ENCODE measurements at regions not wholly inside any gene's neighbourhood (a gene's known extent, or its start where the extent isn't known, plus 50 kb on each side); places are given as distances from the start of the nearest gene placed in this dataset.
"Not testable (repeated sequence)": the region's sequence is repeated elsewhere in the genome, so short reads cannot be mapped to it uniquely, and the experiment has no call there.

DNA sequence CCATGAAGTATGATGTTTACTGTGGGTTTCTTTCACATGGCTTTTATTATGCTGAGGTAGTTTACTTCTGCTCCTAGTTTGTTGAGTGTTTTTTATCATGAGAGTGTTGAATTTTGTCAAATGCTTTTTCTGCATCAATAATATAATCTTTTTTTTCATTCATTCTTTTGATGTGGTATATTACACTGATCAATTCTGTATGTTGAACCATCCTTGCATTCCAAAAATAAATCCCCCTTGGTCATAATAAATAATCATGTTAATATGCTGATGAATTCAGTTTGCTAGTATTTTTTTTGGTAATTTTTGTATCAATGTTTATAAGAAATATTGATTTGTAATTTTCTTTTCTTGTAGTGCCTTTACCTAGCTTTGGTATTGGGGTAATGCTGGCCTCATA, 97.9 kb upstream of the ZNF648 start:
- Histone ChIP-seq H3K9ac (ENCODE audit: low read length) (no peak overlapping the region), H3K4me3 (replicated peaks in 1 of 2; ENCODE audit: low read depth in 1 of 2, low read length in 2 of 2) (no peak overlapping the region), H2AFZ (ENCODE audit: low read depth, low read length, poor library complexity, severe bottlenecking) (no peak overlapping the region), H3K27ac (ENCODE audit: low read depth, low read length) (no peak overlapping the region), H4K20me1 (ENCODE audit: insufficient read depth) (no peaks in the 10 kb centered on the region), H3K9me2 (ENCODE audit: insufficient read depth) (no peaks in the 10 kb centered on the region), H3K36me3 (ENCODE audit: control insufficient read depth in 1 of 2, insufficient read depth in 2 of 2, low read length in 2 of 2) (no peaks in the 10 kb centered on the region), H3K4me1 (ENCODE audit: control insufficient read depth in 1 of 2, insufficient read depth in 2 of 2, low read length in 2 of 2) (no peaks in the 10 kb centered on the region), H3K4me2 (ENCODE audit: low read length) (no peak overlapping the region), H3K27me3 (ENCODE audit: insufficient read depth, low read length) (no peaks in the 10 kb centered on the region), H3K9me3 (ENCODE audit: control insufficient read depth in 1 of 2, insufficient read depth in 1 of 2, low read depth in 1 of 2, low read length in 2 of 2) (no peaks in the 10 kb centered on the region), H3K79me2 (ENCODE audit: insufficient read depth, low read length) (no peaks in the 10 kb centered on the region)
- ChIA-PET POLR2A (no interaction called here), RAD21 (ENCODE audit: low non-redundant PET in 1 of 2, low total read pairs in 2 of 2, uncharacterized antibody in 2 of 2, unreplicated experiment in 2 of 2) (no interaction called here), CTCF (no interaction called here)
- intact Hi-C loops (cut with micrococcal nuclease) = no loop called here
- DNase-seq (ENCODE audit: low read depth, low spot score) = no peak
- BruUV-seq (replicated peaks) = no TSS peak
- ATAC-seq = no peak
- TF ChIP-seq SP1 (IDR thresholded peaks at IDR 0.05; ENCODE audit: low read depth) (no peak), ELF1 (IDR thresholded peaks at IDR 0.05; ENCODE audit: borderline replicate concordance, low read depth) (no peak), EZH2phosphoT487 (IDR thresholded peaks at IDR 0.05; ENCODE audit: borderline replicate concordance) (no peak), ZFX (IDR thresholded peaks at IDR 0.05) (no peak), EGR1 (IDR thresholded peaks at IDR 0.05; ENCODE audit: low read depth) (no peak), POLR2AphosphoS5 (IDR thresholded peaks at IDR 0.05; ENCODE audit: low read depth, low read length) (no peak), POLR2A (IDR thresholded peaks at IDR 0.05; ENCODE audit: borderline replicate concordance, extremely low read depth, insufficient read depth, insufficient read length) (no peak), SRF (IDR thresholded peaks at IDR 0.05; ENCODE audit: low read depth) (no peak), ATF3 (IDR thresholded peaks at IDR 0.05) (no peak), SIN3A (IDR thresholded peaks at IDR 0.05; ENCODE audit: low read depth) (no peak), CEBPB (IDR thresholded peaks at IDR 0.05; ENCODE audit: low read depth) (no peak), TCF7L2 (IDR thresholded peaks at IDR 0.05; ENCODE audit: borderline replicate concordance, extremely low read depth, insufficient read depth, insufficient read length) (no peak), RAD21 (IDR thresholded peaks at IDR 0.05; ENCODE audit: low read depth) (no peak)
- TF ChIP-seq, protein P1, sequence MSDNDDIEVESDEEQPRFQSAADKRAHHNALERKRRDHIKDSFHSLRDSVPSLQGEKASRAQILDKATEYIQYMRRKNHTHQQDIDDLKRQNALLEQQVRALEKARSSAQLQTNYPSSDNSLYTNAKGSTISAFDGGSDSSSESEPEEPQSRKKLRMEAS (IDR thresholded peaks at IDR 0.05) = no peak

DNA sequence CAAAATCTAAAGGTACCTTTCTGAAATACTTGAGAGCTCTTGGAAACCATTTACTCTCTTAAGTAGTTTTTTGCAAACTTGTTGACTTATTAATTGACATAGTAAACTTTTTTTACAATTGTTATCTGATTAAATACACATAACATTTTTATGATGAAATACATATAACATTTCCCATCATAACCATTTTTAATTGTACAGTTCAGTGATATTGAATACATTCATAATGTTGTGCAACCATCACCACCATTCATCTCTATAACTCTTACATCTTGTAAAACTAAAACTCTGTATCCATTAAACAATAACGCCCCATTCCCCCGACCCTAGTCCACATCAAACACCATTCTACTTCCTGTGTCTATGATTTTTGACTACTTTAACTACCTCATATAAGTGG, 95.7 kb upstream of the ZNF648 start:
- ATAC-seq = no peak
- Histone ChIP-seq H3K79me2 (ENCODE audit: insufficient read depth, low read length) (no peaks in the 10 kb centered on the region), H2AFZ (ENCODE audit: low read depth, low read length, poor library complexity, severe bottlenecking) (no peak overlapping the region), H3K4me1 (ENCODE audit: control insufficient read depth in 1 of 2, insufficient read depth in 2 of 2, low read length in 2 of 2) (no peaks in the 10 kb centered on the region), H3K27me3 (ENCODE audit: insufficient read depth, low read length) (no peaks in the 10 kb centered on the region), H3K36me3 (ENCODE audit: control insufficient read depth in 1 of 2, insufficient read depth in 2 of 2, low read length in 2 of 2) (no peaks in the 10 kb centered on the region), H3K27ac (ENCODE audit: low read depth, low read length) (no peak overlapping the region), H3K4me2 (ENCODE audit: low read length) (no peak overlapping the region), H3K9me2 (ENCODE audit: insufficient read depth) (no peaks in the 10 kb centered on the region), H3K4me3 (replicated peaks in 1 of 2; ENCODE audit: low read depth in 1 of 2, low read length in 2 of 2) (no peak overlapping the region), H4K20me1 (ENCODE audit: insufficient read depth) (no peaks in the 10 kb centered on the region), H3K9me3 (ENCODE audit: control insufficient read depth in 1 of 2, insufficient read depth in 1 of 2, low read depth in 1 of 2, low read length in 2 of 2) (no peaks in the 10 kb centered on the region), H3K9ac (ENCODE audit: low read length) (no peak overlapping the region)
- intact Hi-C loops (cut with micrococcal nuclease) = no loop called here
- TF ChIP-seq CBX3 (IDR thresholded peaks at IDR 0.05; ENCODE audit: low read depth) (no peak), ELF1 (IDR thresholded peaks at IDR 0.05; ENCODE audit: borderline replicate concordance, low read depth) (no peak)
- BruUV-seq (replicated peaks) = no TSS peak
- RAD21 ChIA-PET (ENCODE audit: low non-redundant PET in 1 of 2, low total read pairs in 2 of 2, uncharacterized antibody in 2 of 2, unreplicated experiment in 2 of 2) = no interaction called here
- CTCF ChIA-PET = interaction anchor here (2.9 kb wide), 1 partner anchor 14 kb away, joined by 15 read pairs; no protein-coding TSS in a partner anchor
- DNase-seq (ENCODE audit: low read depth, low spot score) = no peak
- POLR2A ChIA-PET = no interaction called here

DNA sequence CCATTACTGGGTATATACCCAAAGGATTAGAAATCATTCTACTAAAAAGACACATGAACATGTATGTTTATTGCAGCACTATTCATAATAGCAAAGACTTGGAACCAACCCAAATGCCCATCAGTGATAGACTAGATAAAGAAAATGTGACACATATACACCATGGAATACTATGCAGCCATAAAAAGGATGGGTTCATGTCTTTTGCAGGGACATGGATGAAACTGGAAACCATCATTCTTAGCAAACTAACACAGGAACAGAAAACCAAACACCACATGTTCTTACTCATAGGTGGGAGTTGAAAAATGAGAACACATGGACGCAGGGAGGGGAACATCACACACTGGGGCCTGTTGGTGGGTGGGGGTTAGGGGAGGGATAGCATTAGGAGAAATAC, 92.9 kb upstream of the ZNF648 start:
- POLR2A ChIA-PET; RAD21 ChIA-PET (ENCODE audit: low non-redundant PET in 1 of 2, low total read pairs in 2 of 2, uncharacterized antibody in 2 of 2, unreplicated experiment in 2 of 2); H3K27ac ChIP-seq (ENCODE audit: low read depth, low read length); H3K36me3 ChIP-seq (ENCODE audit: control insufficient read depth in 1 of 2, insufficient read depth in 2 of 2, low read length in 2 of 2); H3K9me2 ChIP-seq (ENCODE audit: insufficient read depth); H2AFZ ChIP-seq (ENCODE audit: low read depth, low read length, poor library complexity, severe bottlenecking); H3K9me3 ChIP-seq (ENCODE audit: control insufficient read depth in 1 of 2, insufficient read depth in 1 of 2, low read depth in 1 of 2, low read length in 2 of 2); ATAC-seq; H3K4me1 ChIP-seq (ENCODE audit: control insufficient read depth in 1 of 2, insufficient read depth in 2 of 2, low read length in 2 of 2); H3K4me2 ChIP-seq (ENCODE audit: low read length); DNase-seq (ENCODE audit: low read depth, low spot score); H3K4me3 ChIP-seq (replicated peaks in 1 of 2; ENCODE audit: low read depth in 1 of 2, low read length in 2 of 2); H3K79me2 ChIP-seq (ENCODE audit: insufficient read depth, low read length); intact Hi-C loops (cut with micrococcal nuclease); BruUV-seq (replicated peaks); H3K9ac ChIP-seq (ENCODE audit: low read length); H4K20me1 ChIP-seq (ENCODE audit: insufficient read depth); H3K27me3 ChIP-seq (ENCODE audit: insufficient read depth, low read length): not testable (repeated sequence)
- CTCF ChIA-PET = interaction anchor here (0.7 to 2.9 kb wide), 3 partner anchors 11 to 36 kb away, joined by 3 to 15 read pairs (median 8); no protein-coding TSS in a partner anchor

All from HCT116 (cell line).